H1 (cell line): ENCODE measurements at regions not wholly inside any gene's neighbourhood (a gene's known extent, or its start where the extent isn't known, plus 50 kb on each side); places are given as distances from the start of the nearest gene placed in this dataset.

Source experiments
- BRCA1 ChIP-seq: IDR thresholded peaks from 2 replicates; pipeline ENCODE4 v1.6.1; 2012; ENCODE audit warnings: low read depth, low read length, improper control_type of control experiment
- JUN ChIP-seq: IDR thresholded peaks from 2 replicates; pipeline ENCODE4 v1.6.1; 2011; ENCODE audit warnings: low read depth, mild to moderate bottlenecking, improper control_type of control experiment, low read length
- JUND ChIP-seq: IDR thresholded peaks from 2 replicates; pipeline ENCODE4 v1.6.1; 2011; ENCODE audit warnings: mild to moderate bottlenecking, improper control_type of control experiment, low read length
- KDM4A ChIP-seq: IDR thresholded peaks from one replicate; pipeline ENCODE4 v1.7.1; 2012; ENCODE audit warnings: low read depth, mild to moderate bottlenecking, moderate library complexity, low read length, inconsistent platforms; ENCODE audit not compliant: severe bottlenecking
- POLR2A ChIP-seq, 2 experiments: IDR thresholded peaks; 1 replicate in 1 of 2; 2 replicates in 1 of 2; pipeline ENCODE4 v1.6.1; 2011; ENCODE audit warnings: low read depth in 2 of 2, low read length in 2 of 2, mild to moderate bottlenecking in 2 of 2; ENCODE audit errors: control extremely low read depth in 1 of 2
- RNF2 ChIP-seq: fragments of 200-900, 300-1000 bp; sonication (generic); IDR thresholded peaks from 2 replicates; pipeline ENCODE4 v1.7.1; 2016; ENCODE audit warnings: borderline replicate concordance, low read depth, mild to moderate bottlenecking, antibody characterized with exemption, low read length; ENCODE audit not compliant: poor library complexity, severe bottlenecking; ENCODE audit errors: missing control alignments
- SP1 ChIP-seq: IDR thresholded peaks from 2 replicates; pipeline ENCODE4 v1.6.1; 2011; ENCODE audit warnings: low read depth, low read length
- TBP ChIP-seq: IDR thresholded peaks from 2 replicates; pipeline ENCODE4 v1.6.1; 2011; ENCODE audit warnings: low read depth, low read length, improper control_type of control experiment
- TCF12 ChIP-seq: IDR thresholded peaks from 2 replicates; pipeline ENCODE4 v1.6.1; 2011; ENCODE audit warnings: low read depth, mild to moderate bottlenecking, low read length
- TF ChIP-seq, protein P1 (sequence below): IDR thresholded peaks from 2 replicates; pipeline ENCODE4 v1.6.1; 2012; ENCODE audit warnings: inconsistent platforms
- TF ChIP-seq, protein P2 (sequence below), 3 experiments: IDR thresholded peaks; 1 replicate in 2 of 3; 2 replicates in 1 of 3; pipeline versions ENCODE4 v1.5.1 to v1.6.1; 2011; ENCODE audit warnings: low read length in 3 of 3, mild to moderate bottlenecking in 3 of 3, inconsistent platforms in 2 of 3, low read depth in 1 of 3, moderate library complexity in 1 of 3; ENCODE audit not compliant: insufficient read depth in 1 of 3; ENCODE audit errors: control extremely low read depth in 1 of 3
- TF ChIP-seq, protein P3 (sequence below): IDR thresholded peaks from 2 replicates; pipeline ENCODE4 v1.6.1; 2011; ENCODE audit warnings: low read depth, mild to moderate bottlenecking, low read length; ENCODE audit not compliant: insufficient read depth
- TF ChIP-seq, protein P4 (sequence below): IDR thresholded peaks from 2 replicates; pipeline ENCODE4 v1.6.1; 2012; ENCODE audit warnings: low read length, inconsistent platforms

DNA sequence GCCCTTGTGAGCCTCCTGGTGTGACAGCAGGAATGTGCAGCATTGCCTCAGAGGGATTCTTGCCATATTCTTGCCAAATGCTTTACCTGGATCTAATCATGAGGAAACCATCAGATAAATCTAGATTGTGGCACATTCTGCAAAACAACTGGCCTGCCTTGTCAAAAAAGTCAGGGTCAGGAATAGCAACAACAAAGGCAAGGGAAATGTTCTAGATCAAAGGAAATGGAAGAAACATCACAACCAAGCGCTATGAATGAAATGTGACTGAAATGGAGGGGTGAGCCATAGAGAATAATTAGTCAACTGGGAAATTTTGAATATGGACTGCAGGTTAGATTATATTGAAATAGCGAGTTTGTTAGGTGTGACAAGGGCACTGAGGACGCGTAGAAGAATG lies 262.6 kb upstream of the CDYL start:
- TF ChIP-seq, protein P1, sequence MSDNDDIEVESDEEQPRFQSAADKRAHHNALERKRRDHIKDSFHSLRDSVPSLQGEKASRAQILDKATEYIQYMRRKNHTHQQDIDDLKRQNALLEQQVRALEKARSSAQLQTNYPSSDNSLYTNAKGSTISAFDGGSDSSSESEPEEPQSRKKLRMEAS, result no peak
- no peak for TF ChIP-seq POLR2A (IDR thresholded peaks at IDR 0.05; ENCODE audit: control extremely low read depth in 1 of 2, low read depth in 2 of 2, low read length in 2 of 2)
- TF ChIP-seq RNF2, result no peak
- TF ChIP-seq, protein P2, sequence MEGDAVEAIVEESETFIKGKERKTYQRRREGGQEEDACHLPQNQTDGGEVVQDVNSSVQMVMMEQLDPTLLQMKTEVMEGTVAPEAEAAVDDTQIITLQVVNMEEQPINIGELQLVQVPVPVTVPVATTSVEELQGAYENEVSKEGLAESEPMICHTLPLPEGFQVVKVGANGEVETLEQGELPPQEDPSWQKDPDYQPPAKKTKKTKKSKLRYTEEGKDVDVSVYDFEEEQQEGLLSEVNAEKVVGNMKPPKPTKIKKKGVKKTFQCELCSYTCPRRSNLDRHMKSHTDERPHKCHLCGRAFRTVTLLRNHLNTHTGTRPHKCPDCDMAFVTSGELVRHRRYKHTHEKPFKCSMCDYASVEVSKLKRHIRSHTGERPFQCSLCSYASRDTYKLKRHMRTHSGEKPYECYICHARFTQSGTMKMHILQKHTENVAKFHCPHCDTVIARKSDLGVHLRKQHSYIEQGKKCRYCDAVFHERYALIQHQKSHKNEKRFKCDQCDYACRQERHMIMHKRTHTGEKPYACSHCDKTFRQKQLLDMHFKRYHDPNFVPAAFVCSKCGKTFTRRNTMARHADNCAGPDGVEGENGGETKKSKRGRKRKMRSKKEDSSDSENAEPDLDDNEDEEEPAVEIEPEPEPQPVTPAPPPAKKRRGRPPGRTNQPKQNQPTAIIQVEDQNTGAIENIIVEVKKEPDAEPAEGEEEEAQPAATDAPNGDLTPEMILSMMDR (IDR thresholded peaks at IDR 0.05; ENCODE audit: control extremely low read depth in 1 of 3, insufficient read depth in 1 of 3, low read depth in 1 of 3, low read length in 3 of 3), result no peak
- TF ChIP-seq, protein P3, sequence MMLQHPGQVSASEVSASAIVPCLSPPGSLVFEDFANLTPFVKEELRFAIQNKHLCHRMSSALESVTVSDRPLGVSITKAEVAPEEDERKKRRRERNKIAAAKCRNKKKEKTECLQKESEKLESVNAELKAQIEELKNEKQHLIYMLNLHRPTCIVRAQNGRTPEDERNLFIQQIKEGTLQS, result no peak
- no peak for TF ChIP-seq JUN
- no peak for TF ChIP-seq TBP
- TF ChIP-seq SP1, result no peak
- TF ChIP-seq JUND, result no peak
- TF ChIP-seq KDM4A, result no peak
- no peak for TF ChIP-seq TCF12
- TF ChIP-seq, protein P4, sequence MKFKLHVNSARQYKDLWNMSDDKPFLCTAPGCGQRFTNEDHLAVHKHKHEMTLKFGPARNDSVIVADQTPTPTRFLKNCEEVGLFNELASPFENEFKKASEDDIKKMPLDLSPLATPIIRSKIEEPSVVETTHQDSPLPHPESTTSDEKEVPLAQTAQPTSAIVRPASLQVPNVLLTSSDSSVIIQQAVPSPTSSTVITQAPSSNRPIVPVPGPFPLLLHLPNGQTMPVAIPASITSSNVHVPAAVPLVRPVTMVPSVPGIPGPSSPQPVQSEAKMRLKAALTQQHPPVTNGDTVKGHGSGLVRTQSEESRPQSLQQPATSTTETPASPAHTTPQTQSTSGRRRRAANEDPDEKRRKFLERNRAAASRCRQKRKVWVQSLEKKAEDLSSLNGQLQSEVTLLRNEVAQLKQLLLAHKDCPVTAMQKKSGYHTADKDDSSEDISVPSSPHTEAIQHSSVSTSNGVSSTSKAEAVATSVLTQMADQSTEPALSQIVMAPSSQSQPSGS, result no peak
- TF ChIP-seq BRCA1, result no peak
